ENCODE measurements at regions not wholly inside any gene's neighbourhood (a gene's known extent, or its start where the extent isn't known, plus 50 kb on each side); places are given as distances from the start of the nearest gene placed in this dataset.
"Not testable (repeated sequence)": the region's sequence is repeated elsewhere in the genome, so short reads cannot be mapped to it uniquely, and the experiment has no call there.

DNA sequence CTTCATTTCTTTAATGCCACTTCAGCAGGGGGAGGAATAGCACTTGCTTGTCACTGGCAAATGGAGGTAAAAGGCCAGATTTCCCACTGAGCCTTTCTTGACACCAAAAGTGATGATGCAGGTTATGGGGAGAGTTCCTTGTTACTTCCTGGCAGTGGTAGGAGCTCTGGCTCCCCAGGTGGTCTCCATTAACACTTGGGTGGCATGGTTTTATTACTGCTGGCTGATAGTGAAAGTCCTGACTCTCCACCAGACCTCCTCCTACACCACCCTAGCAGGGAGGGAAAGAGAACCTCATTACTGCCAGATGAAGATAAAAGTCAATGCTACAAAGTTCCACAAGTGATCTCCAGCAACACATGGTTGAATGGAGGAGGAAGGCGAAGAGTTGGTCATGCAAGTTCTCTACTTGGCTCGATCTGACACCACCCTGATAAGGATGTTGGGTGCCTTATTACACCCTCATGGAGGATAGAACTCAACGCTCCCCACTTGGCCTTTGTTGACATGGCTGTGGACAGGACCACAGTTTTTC is 152.7 kb upstream of the GNAO1 start:
- no peak for DNase-seq (ENCODE audit: low read depth)
- no peak overlapping the region for H3K4me3 ChIP-seq (ENCODE audit: low read depth, low read length)

DNA sequence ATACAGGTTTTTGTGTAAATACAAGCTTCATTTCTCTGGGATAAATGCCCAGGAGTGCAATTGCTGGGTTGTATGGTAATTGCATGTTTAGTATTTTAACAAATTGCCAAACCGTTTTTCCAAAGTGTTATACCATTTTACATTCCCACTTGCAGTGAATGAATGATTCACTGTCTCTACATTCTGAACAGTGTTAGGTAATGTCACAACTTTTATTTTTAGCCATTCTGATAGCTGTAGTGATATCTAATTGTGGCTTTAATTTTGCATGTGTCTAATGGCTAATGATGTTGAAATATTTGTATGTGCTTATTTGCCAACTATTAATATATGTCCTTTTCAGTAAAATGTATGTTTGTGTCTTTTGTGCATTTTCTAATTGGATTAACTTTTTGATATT is 156.9 kb upstream of the CES5A start:
- no peak overlapping the region for H3K4me3 ChIP-seq (ENCODE audit: low read depth, low read length)
- DNase-seq (ENCODE audit: low read depth) = no peak

GRCh38 chr16:56029026-56029425 is 153.9 kb upstream of the CES5A start:
- no peak overlapping the region for H3K4me3 ChIP-seq (ENCODE audit: low read depth, low read length)
- no peak for DNase-seq (ENCODE audit: low read depth)

GRCh38 chr16:56022818-56023217 is 147.6 kb upstream of the CES5A start:
- no peak overlapping the region for H3K4me3 ChIP-seq (ENCODE audit: low read depth, low read length)
- DNase-seq (ENCODE audit: low read depth) = no peak

GRCh38 chr16:56019274-56019673 is 144.1 kb upstream of the CES5A start:
- no peak overlapping the region for H3K4me3 ChIP-seq (ENCODE audit: low read depth, low read length)
- no peak for DNase-seq (ENCODE audit: low read depth)

DNA sequence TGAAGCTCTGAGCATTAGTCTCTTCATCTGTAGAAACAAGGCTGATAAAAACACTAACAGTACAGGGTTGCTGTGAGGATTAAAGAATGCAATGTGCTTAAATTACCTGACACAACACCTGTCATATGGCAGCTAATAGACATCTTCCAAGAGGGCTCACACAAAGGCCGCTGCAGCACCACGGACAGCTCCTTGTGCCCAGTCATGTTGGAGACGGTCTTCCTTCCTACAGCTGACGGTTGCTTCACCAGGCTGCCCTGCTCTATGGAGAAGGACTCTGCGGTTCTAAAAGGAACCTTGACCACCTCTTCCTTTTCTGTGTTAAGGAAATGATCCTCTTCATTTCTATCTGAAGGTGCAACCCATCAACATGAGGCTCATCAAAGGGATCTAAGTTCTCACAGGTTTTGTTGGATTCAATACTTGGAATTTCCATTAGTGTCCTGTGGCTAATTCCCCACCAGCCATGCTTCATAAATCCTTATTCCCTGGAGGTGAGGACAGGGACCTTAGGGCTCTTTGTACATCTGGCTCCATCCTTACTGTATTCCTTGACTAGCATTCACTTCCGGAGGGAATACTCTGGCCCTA is 138.9 kb upstream of the CES5A start:
- H3K4me3 ChIP-seq (ENCODE audit: low read depth, low read length) = no peak overlapping the region
- no peak for DNase-seq (ENCODE audit: low read depth)

DNA sequence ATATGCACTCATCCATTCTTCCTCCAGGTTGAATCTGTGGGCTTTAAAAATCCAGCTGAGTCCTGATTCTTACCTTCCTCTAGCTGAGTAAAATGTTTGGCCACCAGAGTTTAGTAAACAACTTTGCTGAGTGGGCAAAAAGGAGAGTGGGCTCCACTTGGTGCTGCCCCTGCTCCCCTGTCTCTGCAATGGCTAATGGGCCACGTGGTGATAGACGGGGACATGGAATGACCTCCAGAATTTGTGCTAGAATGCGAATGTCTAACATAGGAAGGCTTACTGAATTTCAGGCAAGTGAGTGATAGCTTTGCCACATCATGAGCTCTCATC is 137.3 kb upstream of the CES5A start:
- DNase-seq (ENCODE audit: low read depth) = no peak
- H3K4me3 ChIP-seq (ENCODE audit: low read depth, low read length) = no peak overlapping the region

- DNase-seq (ENCODE audit: low read depth) = no peak
- no peak overlapping the region for H3K4me3 ChIP-seq (ENCODE audit: low read depth, low read length)
Observed at GRCh38 chr16:56011808-56012481, 136.8 kb upstream of the CES5A start.

GRCh38 chr16:56005958-56006357 is 130.8 kb upstream of the CES5A start:
- no peak for DNase-seq (ENCODE audit: low read depth)
- no peak overlapping the region for H3K4me3 ChIP-seq (ENCODE audit: low read depth, low read length)

- no peak for DNase-seq (ENCODE audit: low read depth)
- H3K4me3 ChIP-seq (ENCODE audit: low read depth, low read length) = no peak overlapping the region
Observed at GRCh38 chr16:55999683-56000082, 124.5 kb upstream of the CES5A start.

- DNase-seq (ENCODE audit: low read depth) = no peak
- H3K4me3 ChIP-seq (ENCODE audit: low read depth, low read length) = no peak overlapping the region
Observed at GRCh38 chr16:55993088-55993487, 117.9 kb upstream of the CES5A start.

- H3K4me3 ChIP-seq (ENCODE audit: low read depth, low read length) = no peak overlapping the region
- no peak for DNase-seq (ENCODE audit: low read depth)
Observed at GRCh38 chr16:55992551-55992950, 117.4 kb upstream of the CES5A start.

DNA sequence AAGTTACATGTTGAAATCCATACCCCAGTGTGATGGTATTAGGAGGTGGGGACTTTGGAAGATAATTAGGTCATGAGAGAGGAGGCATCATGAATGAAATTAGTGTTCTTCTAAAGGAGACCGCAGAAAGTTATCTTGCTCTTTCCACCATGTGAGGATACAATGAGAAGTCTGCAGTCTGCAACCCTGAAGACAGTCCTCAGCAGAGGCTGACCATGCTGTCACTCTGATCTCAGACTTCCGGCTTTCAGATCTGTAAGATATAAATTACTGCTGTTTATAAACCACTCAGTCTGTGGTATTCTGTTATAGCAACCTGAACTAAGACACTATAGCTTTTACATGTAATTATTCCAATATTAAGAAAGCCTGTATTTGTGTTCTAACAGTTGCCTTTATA is 116.7 kb upstream of the CES5A start:
- H3K4me3 ChIP-seq (ENCODE audit: low read depth, low read length) = no peak overlapping the region
- no peak for DNase-seq (ENCODE audit: low read depth)

DNA sequence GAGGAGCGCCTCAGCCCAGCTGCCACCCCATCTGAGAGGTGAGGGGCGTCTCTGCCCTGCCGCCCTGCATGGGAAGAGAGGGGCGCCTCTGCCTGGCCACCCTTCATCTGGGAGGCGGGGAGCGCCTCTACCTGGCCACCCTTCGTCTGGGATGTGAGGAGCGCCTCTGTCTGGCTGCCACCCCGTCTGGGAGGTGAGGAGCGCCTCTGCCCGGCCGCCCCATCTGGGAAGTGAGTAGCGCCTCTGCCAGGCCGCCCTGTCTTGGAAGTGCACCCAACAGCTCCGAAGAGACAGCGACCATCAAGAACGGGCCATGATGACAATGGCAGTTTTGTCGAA is 114.4 kb upstream of the CES5A start:
- no peak for DNase-seq (ENCODE audit: low read depth)
- H3K4me3 ChIP-seq (ENCODE audit: low read depth, low read length) = no peak overlapping the region

DNA sequence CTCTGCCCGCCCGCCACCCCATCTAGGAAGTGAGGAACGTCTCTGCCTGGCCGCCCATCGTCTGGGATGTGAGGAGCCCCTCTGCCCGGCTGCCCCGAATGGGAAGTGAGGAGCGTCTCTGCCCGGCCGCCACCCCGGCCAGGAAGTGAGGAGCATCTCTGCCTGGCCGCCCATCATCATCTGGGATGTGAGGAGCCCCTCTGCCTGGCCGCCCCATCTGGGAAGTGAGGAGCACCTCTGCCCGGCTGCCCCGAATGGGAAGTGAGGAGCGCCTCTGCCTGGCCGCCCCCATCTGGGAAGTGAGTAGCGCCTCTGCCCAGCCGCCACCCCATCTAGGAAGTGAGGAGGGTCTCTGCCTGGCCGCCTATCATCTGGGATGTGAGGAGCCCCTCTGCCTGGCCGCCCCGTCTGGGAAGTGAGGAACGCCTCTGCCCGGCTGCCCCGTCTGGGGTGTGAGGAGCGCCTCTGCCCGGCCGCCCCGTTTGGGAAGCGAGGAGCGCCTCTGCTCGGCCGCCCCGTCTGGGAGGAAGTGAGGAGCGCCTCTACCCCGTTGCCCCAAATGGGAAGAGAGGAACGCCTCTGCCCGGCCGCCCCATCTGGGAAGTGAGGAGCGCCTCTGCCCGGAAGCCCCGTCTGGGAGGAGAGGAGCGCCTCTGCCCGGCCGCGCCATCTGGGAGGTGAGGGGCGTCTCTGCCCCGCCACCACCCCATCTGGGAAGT is 113.8 kb upstream of the CES5A start:
- not testable (repeated sequence) for DNase-seq (ENCODE audit: low read depth); H3K4me3 ChIP-seq (ENCODE audit: low read depth, low read length)

DNA sequence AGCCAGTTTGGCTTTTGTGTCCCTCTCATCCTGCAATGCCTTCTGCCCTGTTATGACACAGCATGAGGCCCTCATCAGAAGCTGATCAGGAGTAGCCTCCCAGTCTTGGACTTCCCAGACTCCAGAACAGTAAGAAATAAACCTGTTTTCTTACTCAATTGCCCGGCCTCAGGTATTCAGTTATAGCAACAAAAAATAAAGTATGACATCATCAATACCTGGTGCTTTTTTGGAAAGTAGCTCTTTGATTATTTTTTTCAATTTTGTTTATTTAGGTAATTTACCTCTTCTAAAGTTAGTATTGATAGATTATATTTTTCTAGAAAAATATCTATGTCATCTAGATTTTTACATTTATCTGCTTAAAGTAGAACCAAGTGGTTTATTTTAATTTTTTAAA is 112.8 kb upstream of the CES5A start:
- no peak for DNase-seq (ENCODE audit: low read depth)
- H3K4me3 ChIP-seq (ENCODE audit: low read depth, low read length) = no peak overlapping the region

DNA sequence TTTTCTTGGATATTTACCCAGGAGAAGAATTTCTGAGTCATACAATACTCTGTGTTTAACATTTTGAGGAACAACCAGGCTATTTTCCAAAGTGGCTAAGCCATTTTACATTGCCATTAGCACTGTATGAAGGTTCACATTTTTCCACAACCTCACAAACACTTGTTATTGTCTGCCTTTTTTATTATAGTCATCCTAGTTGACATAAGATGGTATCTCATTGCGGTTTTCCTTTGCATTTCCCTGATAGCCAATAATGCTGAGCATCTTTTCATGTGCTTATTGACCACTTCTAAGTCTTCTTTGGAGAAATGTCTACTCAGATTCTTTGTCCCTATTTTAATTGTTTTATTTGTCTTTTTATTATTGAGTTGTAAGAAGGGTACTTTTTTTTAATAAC is 107.4 kb upstream of the CES5A start:
- no peak for DNase-seq (ENCODE audit: low read depth)
- H3K4me3 ChIP-seq (ENCODE audit: low read depth, low read length) = no peak overlapping the region

DNA sequence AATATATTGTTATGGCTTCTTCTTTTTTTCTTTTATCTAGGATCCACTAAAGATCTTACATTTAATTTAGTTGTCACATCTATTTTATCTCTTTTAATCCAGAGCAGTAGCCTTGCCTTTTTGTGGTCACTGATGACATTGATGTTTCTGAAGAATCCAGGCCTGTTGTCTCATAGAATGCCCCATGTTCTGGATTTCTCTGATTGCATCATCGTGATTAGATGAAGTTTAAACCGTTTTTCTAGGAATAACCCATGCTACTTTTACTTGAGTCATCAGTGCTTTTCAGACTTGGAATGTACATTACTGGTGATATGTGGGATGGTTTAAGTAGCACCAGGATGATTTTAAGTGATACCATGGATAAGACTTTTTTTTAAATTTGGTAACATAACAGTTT is 106.4 kb upstream of the CES5A start:
- DNase-seq (ENCODE audit: low read depth) = no peak

DNA sequence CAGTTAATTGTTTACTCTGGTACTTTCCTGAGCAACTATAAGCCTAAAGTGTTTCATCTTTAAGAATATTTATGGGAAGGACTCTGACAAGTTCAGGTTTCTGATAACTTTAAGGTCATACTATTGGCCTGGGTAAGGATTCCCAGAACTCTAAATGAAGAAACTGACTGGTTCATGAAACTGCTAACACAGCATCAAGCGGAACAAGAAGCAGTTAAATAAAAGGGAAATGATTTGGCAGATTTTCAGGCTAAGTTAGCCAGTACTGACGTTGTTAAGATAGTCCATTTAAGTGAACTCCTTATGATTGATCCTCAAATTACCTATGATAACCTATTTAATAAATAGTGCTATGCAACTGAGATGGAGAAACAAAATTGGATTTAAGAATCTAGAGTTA is 101.6 kb upstream of the CES5A start:
- H3K4me3 ChIP-seq (ENCODE audit: low read depth, low read length) = no peak overlapping the region
- no peak for DNase-seq (ENCODE audit: low read depth)

More for the DNA sequence above, 106.4 kb upstream of the CES5A start:
- no peak overlapping the region for H3K4me3 ChIP-seq (ENCODE audit: low read depth, low read length)

DNA sequence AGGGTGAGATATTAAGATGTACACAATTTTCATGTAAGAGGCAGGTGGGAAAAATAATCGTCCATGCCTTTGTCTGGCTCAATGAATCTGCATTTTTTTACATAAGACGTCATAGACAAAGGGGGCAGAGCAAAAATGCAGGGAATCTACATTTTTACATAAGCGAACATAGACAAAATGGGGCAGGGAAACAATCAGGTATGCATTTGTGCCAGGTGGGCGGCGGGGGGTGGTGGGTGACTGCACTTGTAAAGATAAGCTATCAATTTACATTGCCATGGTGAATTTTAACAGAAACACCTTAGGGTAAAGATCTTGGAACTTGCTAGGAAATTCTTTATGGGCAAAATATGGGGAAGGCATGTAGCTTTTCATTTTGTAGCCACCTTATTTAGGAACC is 96.3 kb upstream of the CES5A start:
- no peak for DNase-seq (ENCODE audit: low read depth)
- H3K4me3 ChIP-seq (ENCODE audit: low read depth, low read length) = no peak overlapping the region

DNA sequence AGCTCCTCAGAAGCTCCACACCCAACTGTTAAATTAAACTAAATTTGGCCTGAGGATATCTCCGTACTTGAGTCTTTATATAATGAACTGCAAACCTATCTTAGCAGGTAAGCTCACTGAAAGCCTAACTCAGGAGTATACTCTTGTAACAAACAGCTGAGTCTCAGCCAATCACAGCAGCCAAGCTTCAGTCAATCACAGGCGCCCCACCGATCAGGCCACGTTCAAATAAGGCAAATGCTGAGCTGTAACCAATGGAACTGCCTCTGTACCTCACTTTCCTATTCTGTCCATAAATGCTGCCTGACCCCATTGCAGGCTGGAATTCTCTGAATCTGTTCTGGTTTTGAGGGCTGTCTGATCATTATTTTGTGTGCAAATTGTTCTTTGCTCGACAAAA is 93.0 kb upstream of the CES5A start:
- no peak overlapping the region for H3K4me3 ChIP-seq (ENCODE audit: low read depth, low read length)
- DNase-seq (ENCODE audit: low read depth) = no peak
